GM23248 (cell line): ENCODE measurements at regions not wholly inside any gene's neighbourhood (a gene's known extent, or its start where the extent isn't known, plus 50 kb on each side); places are given as distances from the start of the nearest gene placed in this dataset.
A peak's percentile ranks its signal among the peaks of the same experiment; 100 is the strongest.

Source experiments
- DNase-seq: peaks from one replicate; pipeline ENCODE4 v3.0.0-alpha.2; 2015
- H2AFZ ChIP-seq: fragments of 200-600 bp; sonication (generic); 2 replicates; pipeline ENCODE4 v1.6.1; 2016; ENCODE audit warnings: antibody characterized with exemption
- H3F3A ChIP-seq: fragments of 200-600 bp; sonication (generic); 2 replicates; pipeline ENCODE4 v1.6.1; 2016; ENCODE audit warnings: mild to moderate bottlenecking, antibody characterized with exemption, mixed run types; ENCODE audit not compliant: insufficient read depth
- H3K27ac ChIP-seq: fragments of 200-600 bp; sonication (generic); 2 replicates; pipeline ENCODE4 v1.5.1; 2016; ENCODE audit warnings: mild to moderate bottlenecking
- H3K27me3 ChIP-seq: fragments of 200-600 bp; sonication (generic); replicated peaks from 2 replicates; pipeline ENCODE4 v1.6.1; 2016; ENCODE audit warnings: mild to moderate bottlenecking; ENCODE audit not compliant: insufficient read depth
- H3K36me3 ChIP-seq: fragments of 200-600 bp; sonication (generic); 2 replicates; pipeline ENCODE4 v1.6.1; 2016; ENCODE audit warnings: low read depth, mild to moderate bottlenecking
- H3K4me1 ChIP-seq: fragments of 200-600 bp; sonication (generic); 2 replicates; pipeline ENCODE4 v1.6.1; 2016; ENCODE audit warnings: mild to moderate bottlenecking; ENCODE audit not compliant: insufficient read depth
- H3K4me2 ChIP-seq: fragments of 200-600 bp; sonication (generic); one replicate; pipeline ENCODE4 v1.6.1; 2016; ENCODE audit warnings: mild to moderate bottlenecking; ENCODE audit not compliant: unreplicated experiment
- H3K4me3 ChIP-seq: fragments of 200-600 bp; sonication (generic); 2 replicates; pipeline ENCODE4 v1.5.1; 2016; ENCODE audit warnings: mild to moderate bottlenecking
- H3K79me2 ChIP-seq: fragments of 200-600 bp; sonication (generic); 2 replicates; pipeline ENCODE4 v1.6.1; 2016; ENCODE audit warnings: mild to moderate bottlenecking; ENCODE audit not compliant: insufficient read depth
- H3K9ac ChIP-seq: fragments of 200-600 bp; sonication (generic); 2 replicates; pipeline ENCODE4 v1.6.1; 2016; ENCODE audit warnings: mild to moderate bottlenecking
- H3K9me2 ChIP-seq: fragments of 200-600 bp; sonication (generic); 2 replicates; pipeline ENCODE4 v1.6.1; 2016; ENCODE audit warnings: mixed run types, mild to moderate bottlenecking, moderate library complexity; ENCODE audit not compliant: insufficient read depth
- H3K9me3 ChIP-seq: fragments of 200-600 bp; sonication (generic); one replicate; pipeline ENCODE4 v1.6.1; 2017; ENCODE audit warnings: low read depth
- H4K20me1 ChIP-seq: fragments of 200-600 bp; sonication (generic); 2 replicates; pipeline ENCODE4 v1.6.0; 2016; ENCODE audit not compliant: insufficient read depth
- EZH2 ChIP-seq: fragments of 200-600 bp; sonication (generic); IDR thresholded peaks from 2 replicates; pipeline ENCODE4 v1.6.1; 2018; ENCODE audit warnings: antibody characterized with exemption, mild to moderate bottlenecking; ENCODE audit not compliant: insufficient read depth, poor library complexity, severe bottlenecking
- EZH2phosphoT487 ChIP-seq: fragments of 200-600 bp; sonication (generic); IDR thresholded peaks from 2 replicates; pipeline ENCODE4 v1.6.1; 2018; ENCODE audit warnings: antibody characterized with exemption, moderate library complexity, mild to moderate bottlenecking, low read depth; ENCODE audit not compliant: insufficient read depth
- WGBS, 2 experiments: methylation state at CpG; one replicate each; pipeline ENCODE4 v1.1.6; 2015 to 2017; ENCODE audit warnings: low lambda C conversion rate in 2 of 2, low coverage in 1 of 2; ENCODE audit errors: missing lambda C conversion rate in 2 of 2; 5-methylcytosine and 5-hydroxymethylcytosine counted together
- in situ Hi-C: fragments of 300-500 bp; cut with MboI; formaldehyde crosslinking; loops from 2 replicates; pipeline ENCODE4 v1.15.0; 2020

- in situ Hi-C loops = no loop called here
- no peaks in the 10 kb centered on the region for H3F3A ChIP-seq
- H3K9me2 ChIP-seq = 0 out of 2 replicates have a peak, but pooled peaks cover 3% of the 10 kb centered on the region
- H3K27ac ChIP-seq = no peak overlapping the region
- H3K9ac ChIP-seq = no peak overlapping the region
- H3K4me2 ChIP-seq = no peak overlapping the region
- H3K27me3 ChIP-seq = no peaks in the 10 kb centered on the region
- TF ChIP-seq EZH2 (no peak), EZH2phosphoT487 (no peak)
- 62 to 67% methylated on average over 7 of the region's 7 CpGs for WGBS, 2 experiments
- H3K4me3 ChIP-seq = no peak overlapping the region
- no peaks in the 10 kb centered on the region for H3K4me1 ChIP-seq
- no peaks in the 10 kb centered on the region for H3K79me2 ChIP-seq
- no peaks in the 10 kb centered on the region for H4K20me1 ChIP-seq
- no peaks in the 10 kb centered on the region for H3K9me3 ChIP-seq
- H3K36me3 ChIP-seq = no peaks in the 10 kb centered on the region
- peak; percentile 4 for DNase-seq
- H2AFZ ChIP-seq = no peak overlapping the region
These were observed 252.4 kb upstream of the FAT4 start for GRCh38 chr4:125062115-125063050.

GRCh38 chr4:125060376-125060775, 254.4 kb upstream of the FAT4 start:
- no peaks in the 10 kb centered on the region for H4K20me1 ChIP-seq
- no peaks in the 10 kb centered on the region for H3K36me3 ChIP-seq
- H3K27me3 ChIP-seq = no peaks in the 10 kb centered on the region
- peak; percentile 11 for DNase-seq
- no peak overlapping the region for H2AFZ ChIP-seq
- H3K9ac ChIP-seq = no peak overlapping the region
- in situ Hi-C loops = no loop called here
- H3K27ac ChIP-seq = no peak overlapping the region
- H3K4me3 ChIP-seq = no peak overlapping the region
- no peaks in the 10 kb centered on the region for H3K9me3 ChIP-seq
- H3K4me1 ChIP-seq = no peaks in the 10 kb centered on the region
- H3K9me2 ChIP-seq = 0 out of 2 replicates have a peak, but pooled peaks cover 3% of the 10 kb centered on the region
- H3K79me2 ChIP-seq = no peaks in the 10 kb centered on the region
- TF ChIP-seq EZH2phosphoT487 = no peak
- TF ChIP-seq EZH2 = no peak
- WGBS, 2 experiments = 68 to 70% methylated on average over 2 of the region's 2 CpGs
- H3F3A ChIP-seq = no peaks in the 10 kb centered on the region
- H3K4me2 ChIP-seq = no peak overlapping the region

GRCh38 chr4:125049711-125050110, 265.0 kb upstream of the FAT4 start:
- Histone ChIP-seq H3K4me3 (no peak overlapping the region), H3K9me3 (no peaks in the 10 kb centered on the region), H3K9me2 (no peaks in the 10 kb centered on the region), H3K27ac (no peak overlapping the region), H3K36me3 (no peaks in the 10 kb centered on the region), H4K20me1 (no peaks in the 10 kb centered on the region), H3K4me2 (no peak overlapping the region), H3K9ac (no peak overlapping the region), H3F3A (no peaks in the 10 kb centered on the region), H2AFZ (no peak overlapping the region), H3K4me1 (no peaks in the 10 kb centered on the region), H3K79me2 (no peaks in the 10 kb centered on the region), H3K27me3 (no peaks in the 10 kb centered on the region)
- no peak for TF ChIP-seq EZH2phosphoT487
- no peak for TF ChIP-seq EZH2
- peak; percentile 12 for DNase-seq
- WGBS, 2 experiments = 5 to 14% methylated on average over 1 of the region's 1 CpG
- in situ Hi-C loops = no loop called here

GRCh38 chr4:125045311-125045710, 269.4 kb upstream of the FAT4 start:
- no peaks in the 10 kb centered on the region for H4K20me1 ChIP-seq
- H3K36me3 ChIP-seq = no peaks in the 10 kb centered on the region
- no peaks in the 10 kb centered on the region for H3F3A ChIP-seq
- H3K4me1 ChIP-seq = peaks cover 10% of the 10 kb centered on the region; the same call in 1 of the 2 replicates
- no peaks in the 10 kb centered on the region for H3K9me3 ChIP-seq
- H2AFZ ChIP-seq = no peak overlapping the region
- no peaks in the 10 kb centered on the region for H3K27me3 ChIP-seq
- no peak overlapping the region for H3K27ac ChIP-seq
- TF ChIP-seq EZH2 (no peak), EZH2phosphoT487 (no peak)
- DNase-seq = no peak
- no peaks in the 10 kb centered on the region for H3K79me2 ChIP-seq
- no peaks in the 10 kb centered on the region for H3K9me2 ChIP-seq
- H3K4me3 ChIP-seq = no peak overlapping the region
- H3K9ac ChIP-seq = no peak overlapping the region
- in situ Hi-C loops = no loop called here
- H3K4me2 ChIP-seq = no peak overlapping the region
